HepG2 (cell line): ENCODE measurements at regions not wholly inside any gene's neighbourhood (a gene's known extent, or its start where the extent isn't known, plus 50 kb on each side); places are given as distances from the start of the nearest gene placed in this dataset.
"Not testable (repeated sequence)": the region's sequence is repeated elsewhere in the genome, so short reads cannot be mapped to it uniquely, and the experiment has no call there.

Source experiments
- ATAC-seq: fragments of 200-7000 bp; cut with Tn5 transposase; 3 replicates; pipeline ENCODE4 v1.9.1; 2020; ENCODE audit warnings: mild to moderate bottlenecking, moderate library complexity
- BruUV-seq: library from RNA; stranded (reverse); fragments of 400-500 nt; replicated peaks from 2 replicates; lab custom pipeline; 2021; lab: Mats Ljungman, UMichigan
- CTCF ChIA-PET: fragments of 300-600 bp; formaldehyde crosslinking; extraction: SDS; loops from one replicate; lab custom pipeline; 2021; ENCODE audit warnings: low total read pairs, inconsistent platforms, low intra/inter-chr PET ratio; lab: Yijun Ruan, JAX
- POLR2A ChIA-PET: fragments of 350-600 bp; sonication (Branson Sonifier 250); formaldehyde crosslinking; loops from one replicate; lab custom pipeline; 2020; ENCODE audit warnings: antibody characterized with exemption, inconsistent platforms; lab: Yijun Ruan, JAX
- DNase-seq: peaks from one replicate; pipeline ENCODE4 v3.0.0-alpha.2; 2015; ENCODE audit warnings: low spot score
- FAIRE-seq: peaks from 3 replicates; lab custom pipeline; 2011; peaks lifted over from hg19 to GRCh38; lab: Jason Lieb, UNC
- H2AFZ ChIP-seq: one replicate; pipeline ENCODE4 v1.6.1; 2011; ENCODE audit warnings: low read length, inconsistent platforms
- H3K27ac ChIP-seq: fragments of 300-600 bp; 3 replicates; pipeline ENCODE4 v1.8.0; 2011; ENCODE audit warnings: mixed run types, mild to moderate bottlenecking, mixed read lengths, low read length, inconsistent platforms; ENCODE audit not compliant: insufficient read depth; ENCODE audit errors: extremely low read length
- H3K27me3 ChIP-seq, 2 experiments: fragments of 200-600 bp in 1 of 2; 2 replicates in 1 of 2; 3 replicates in 1 of 2; pipeline versions ENCODE4 v1.6.0 to v1.8.0; 2011; ENCODE audit warnings: low read length in 2 of 2, mild to moderate bottlenecking in 2 of 2, moderate library complexity in 2 of 2, inconsistent platforms in 1 of 2; ENCODE audit not compliant: insufficient read depth in 2 of 2, control insufficient read depth in 1 of 2
- H3K36me3 ChIP-seq, 2 experiments: fragments of 200-600 bp in 1 of 2; replicated peaks in 1 of 2; 2 replicates in 1 of 2; 3 replicates in 1 of 2; pipeline versions ENCODE4 v1.5.1 to v1.8.0; 2011; ENCODE audit warnings: low read length in 2 of 2, inconsistent platforms in 1 of 2; ENCODE audit not compliant: insufficient read depth in 2 of 2, control insufficient read depth in 1 of 2
- H3K4me1 ChIP-seq: 2 replicates; pipeline ENCODE4 v1.5.1; 2012; ENCODE audit warnings: low read length, inconsistent platforms; ENCODE audit not compliant: insufficient read depth
- H3K4me2 ChIP-seq: 2 replicates; pipeline ENCODE4 v1.6.0; 2011; ENCODE audit warnings: low read depth, low read length, inconsistent platforms
- H3K4me3 ChIP-seq, 3 experiments: fragments of 200-600 bp in 1 of 3; sonication (generic), shearing (Covaris generic) in 1 of 3; replicated peaks in 1 of 3; 2 replicates each; pipeline ENCODE4 v1.5.1; 2011 to 2016; ENCODE audit warnings: low read length in 3 of 3, inconsistent platforms in 2 of 3, low read depth in 2 of 3, mild to moderate bottlenecking in 2 of 3, control low read depth in 1 of 3, mixed read lengths in 1 of 3; ENCODE audit not compliant: insufficient read depth in 1 of 3
- H3K79me2 ChIP-seq: one replicate; pipeline ENCODE4 v1.6.1; 2011; ENCODE audit warnings: low read length, inconsistent platforms; ENCODE audit not compliant: insufficient read depth
- H3K9ac ChIP-seq: 2 replicates; pipeline ENCODE4 v1.6.0; 2011; ENCODE audit warnings: mild to moderate bottlenecking, low read depth, low read length, inconsistent platforms; ENCODE audit not compliant: insufficient read depth
- H3K9me3 ChIP-seq: 2 replicates; pipeline ENCODE4 v1.5.1; 2012; ENCODE audit warnings: mild to moderate bottlenecking, low read length
- H4K20me1 ChIP-seq: 2 replicates; pipeline ENCODE4 v1.6.0; 2011; ENCODE audit warnings: inconsistent platforms, mild to moderate bottlenecking, low read length, moderate library complexity; ENCODE audit not compliant: insufficient read depth
- BRD4 ChIP-seq: sonication (generic); formaldehyde crosslinking; IDR thresholded peaks from 2 replicates; pipeline ENCODE4 v1.4.0; 2020; ENCODE audit warnings: missing genetic modification reagents
- DMAP1 ChIP-seq: IDR thresholded peaks from 2 replicates; pipeline ENCODE4 v1.6.1; 2016
- SAFB2 ChIP-seq: sonication (generic); formaldehyde crosslinking; IDR thresholded peaks from 2 replicates; pipeline ENCODE4 v1.5.1; 2020; ENCODE audit warnings: missing genetic modification reagents, low read depth, mild to moderate bottlenecking, borderline replicate concordance
- XRCC5 ChIP-seq: fragments of 200-400 bp; formaldehyde crosslinking; optimal IDR thresholded peaks from 2 replicates; pipeline ENCODE3; 2017; ENCODE audit warnings: mild to moderate bottlenecking, low read length
- ZNF143 ChIP-seq: sonication (generic); formaldehyde crosslinking; IDR thresholded peaks from 2 replicates; pipeline ENCODE4 v1.4.0; 2020; ENCODE audit warnings: missing genetic modification reagents
- ZNF232 ChIP-seq: sonication (generic); formaldehyde crosslinking; IDR thresholded peaks from 2 replicates; pipeline ENCODE4 v1.4.0; 2020; ENCODE audit warnings: missing genetic modification reagents, borderline replicate concordance
- ZNF343 ChIP-seq: sonication (generic); formaldehyde crosslinking; IDR thresholded peaks from 2 replicates; pipeline ENCODE4 v1.4.0; 2020; ENCODE audit warnings: mild to moderate bottlenecking, missing genetic modification reagents
- ZNF367 ChIP-seq: sonication (generic); formaldehyde crosslinking; IDR thresholded peaks from 2 replicates; pipeline ENCODE4 v1.4.0; 2020; ENCODE audit warnings: missing genetic modification reagents, borderline replicate concordance
- ZNF775 ChIP-seq: sonication (generic); formaldehyde crosslinking; IDR thresholded peaks from 2 replicates; pipeline ENCODE4 v1.4.0; 2020; ENCODE audit warnings: missing genetic modification reagents, mild to moderate bottlenecking, moderate library complexity, borderline replicate concordance
- WGBS: methylation state at CpG from one replicate; pipeline ENCODE4 v1.1.6; 2017; ENCODE audit warnings: low lambda C conversion rate; 5-methylcytosine and 5-hydroxymethylcytosine counted together
- in situ Hi-C: cut with HindIII; loops from 2 replicates; pipeline ENCODE4 v1.10.0; 2017; ENCODE audit warnings: low pct_unique_long_range_greater_than_20kb; ENCODE audit not compliant: extremely low pct_ligation_motif_present
- intact Hi-C: fragments of 100-400 bp; cut with micrococcal nuclease; formaldehyde crosslinking; loops from one replicate; pipeline ENCODE4 v1.10.0; 2022; ENCODE audit not compliant: unreplicated experiment

GRCh38 chr2:17206771-17207170 lies 311.5 kb downstream of the RAD51AP2 start:
- ChIA-PET POLR2A (no interaction called here), CTCF (no interaction called here)
- DNase-seq (no peak), ATAC-seq (no peak), FAIRE-seq (no peak)
- in situ Hi-C loops: no loop called here
- Histone ChIP-seq H3K9me3 (no peaks in the 10 kb centered on the region), H4K20me1 (no peaks in the 10 kb centered on the region), H3K9ac (no peak overlapping the region), H3K27ac (no peak overlapping the region), H3K4me3 (no peak overlapping the region), H3K4me1 (0 out of 2 replicates have a peak, but pooled peaks cover 6% of the 10 kb centered on the region), H2AFZ (no peak overlapping the region), H3K27me3 (no peaks in the 10 kb centered on the region), H3K79me2 (no peaks in the 10 kb centered on the region), H3K4me2 (no peak overlapping the region), H3K36me3 (no peaks in the 10 kb centered on the region)
- intact Hi-C loops: no loop called here
- BruUV-seq: no TSS peak
- no peak for TF ChIP-seq ZNF367 (CRISPR knock-in tag)
- TF ChIP-seq ZNF232 (CRISPR knock-in tag): no peak
- TF ChIP-seq ZNF143 (CRISPR knock-in tag): no peak
- TF ChIP-seq ZNF343 (CRISPR knock-in tag): no peak
- no peak for TF ChIP-seq BRD4 (CRISPR knock-in tag)
- no peak for TF ChIP-seq DMAP1 (CRISPR knock-in tag)
- TF ChIP-seq ZNF775: no peak
- TF ChIP-seq XRCC5: no peak
- TF ChIP-seq SAFB2 (CRISPR knock-in tag): no peak

DNA sequence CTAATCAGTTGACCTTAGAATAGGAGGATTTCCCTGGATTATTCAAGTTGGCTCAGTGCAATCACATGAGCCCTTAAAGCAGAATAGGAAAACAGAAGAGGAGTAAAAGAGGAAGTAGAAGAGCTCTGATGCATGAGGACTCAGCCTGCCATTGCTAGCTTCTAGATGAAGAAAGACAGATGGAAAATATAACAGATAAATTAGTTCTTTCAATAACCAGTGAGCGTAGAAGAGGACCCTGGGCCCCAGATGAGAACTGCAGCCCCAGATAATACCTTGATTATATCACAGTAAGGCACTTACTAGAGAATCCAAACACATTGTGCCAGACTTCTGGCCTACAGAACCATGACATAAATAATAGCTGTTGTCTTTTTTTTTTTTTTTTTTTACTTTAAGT lies 314.0 kb downstream of the RAD51AP2 start:
- CTCF ChIA-PET, in situ Hi-C loops, H3K27ac ChIP-seq, FAIRE-seq, H3K36me3 ChIP-seq, BruUV-seq, H3K27me3 ChIP-seq, H3K9me3 ChIP-seq, DNase-seq, H3K79me2 ChIP-seq, H3K4me1 ChIP-seq, POLR2A ChIA-PET, H3K4me3 ChIP-seq, H3K4me2 ChIP-seq, H4K20me1 ChIP-seq, intact Hi-C loops, H3K9ac ChIP-seq, H2AFZ ChIP-seq, ATAC-seq: not testable (repeated sequence)
- WGBS: 61% methylated on average over 1 of the region's 1 CpG

GRCh38 chr2:17202628-17203027 lies 315.6 kb downstream of the RAD51AP2 start:
- H3K4me1 ChIP-seq, H4K20me1 ChIP-seq, BruUV-seq, in situ Hi-C loops, H3K36me3 ChIP-seq, H2AFZ ChIP-seq, H3K27me3 ChIP-seq, H3K9me3 ChIP-seq, ATAC-seq, POLR2A ChIA-PET, intact Hi-C loops, H3K79me2 ChIP-seq, CTCF ChIA-PET, H3K9ac ChIP-seq, DNase-seq, H3K4me2 ChIP-seq, H3K27ac ChIP-seq, H3K4me3 ChIP-seq: not testable (repeated sequence)
- 43% methylated on average over 4 of the region's 4 CpGs for WGBS
- FAIRE-seq: peak; percentile 8
